ENCODE measurements at regions not wholly inside any gene's neighbourhood (a gene's known extent, or its start where the extent isn't known, plus 50 kb on each side); places are given as distances from the start of the nearest gene placed in this dataset.

GRCh38 chr10:121102706-121103105 lies 251.5 kb downstream of the WDR11 start:
- Histone ChIP-seq H3K27me3 (ENCODE audit: insufficient read depth, low read length) (no peaks in the 10 kb centered on the region), H3K9me2 (ENCODE audit: low read depth, low read length) (no peaks in the 10 kb centered on the region), H3F3A (ENCODE audit: insufficient read depth, low read length) (no peaks in the 10 kb centered on the region), H3K79me2 (ENCODE audit: insufficient read depth, low read length) (no peaks in the 10 kb centered on the region), H3K4me1 (ENCODE audit: insufficient read depth, low read length, severe bottlenecking) (no peaks in the 10 kb centered on the region), H3K4me2 (ENCODE audit: low read length) (no peak overlapping the region), H4K20me1 (ENCODE audit: insufficient read depth, low read length) (no peaks in the 10 kb centered on the region), H2AFZ (ENCODE audit: low read length) (no peak overlapping the region), H3K4me3 (ENCODE audit: low read depth, low read length, poor library complexity, severe bottlenecking) (no peak overlapping the region), H3K36me3 (ENCODE audit: insufficient read depth, low read length) (no peaks in the 10 kb centered on the region), H3K9me3 (ENCODE audit: low read length) (no peaks in the 10 kb centered on the region), H3K27ac (ENCODE audit: low read depth, low read length, poor library complexity, severe bottlenecking) (no peak overlapping the region), H3K9ac (ENCODE audit: low read length) (no peak overlapping the region)
- no peak for TF ChIP-seq EZH2 (IDR thresholded peaks at IDR 0.05; ENCODE audit: borderline replicate concordance, low read length)
- no peak for TF ChIP-seq CTCF (IDR thresholded peaks at IDR 0.05; ENCODE audit: low read length)

GRCh38 chr10:121104476-121105111 lies 253.4 kb downstream of the WDR11 start:
- no peaks in the 10 kb centered on the region for H3K9me3 ChIP-seq (ENCODE audit: low read length)
- H3K27me3 ChIP-seq (ENCODE audit: insufficient read depth, low read length) = no peaks in the 10 kb centered on the region
- H3F3A ChIP-seq (ENCODE audit: insufficient read depth, low read length) = no peaks in the 10 kb centered on the region
- no peak overlapping the region for H3K4me2 ChIP-seq (ENCODE audit: low read length)
- H2AFZ ChIP-seq (ENCODE audit: low read length) = no peak overlapping the region
- no peaks in the 10 kb centered on the region for H3K79me2 ChIP-seq (ENCODE audit: insufficient read depth, low read length)
- H3K4me3 ChIP-seq (ENCODE audit: low read depth, low read length, poor library complexity, severe bottlenecking) = no peak overlapping the region
- H3K9me2 ChIP-seq (ENCODE audit: low read depth, low read length) = no peaks in the 10 kb centered on the region
- H4K20me1 ChIP-seq (ENCODE audit: insufficient read depth, low read length) = no peaks in the 10 kb centered on the region
- no peak overlapping the region for H3K9ac ChIP-seq (ENCODE audit: low read length)
- no peaks in the 10 kb centered on the region for H3K36me3 ChIP-seq (ENCODE audit: insufficient read depth, low read length)
- no peak overlapping the region for H3K27ac ChIP-seq (ENCODE audit: low read depth, low read length, poor library complexity, severe bottlenecking)
- no peak for TF ChIP-seq EZH2 (IDR thresholded peaks at IDR 0.05; ENCODE audit: borderline replicate concordance, low read length)
- no peak for TF ChIP-seq CTCF (IDR thresholded peaks at IDR 0.05; ENCODE audit: low read length)
- no peaks in the 10 kb centered on the region for H3K4me1 ChIP-seq (ENCODE audit: insufficient read depth, low read length, severe bottlenecking)

- TF ChIP-seq CTCF (IDR thresholded peaks at IDR 0.05; ENCODE audit: low read length) = no peak
- no peak for TF ChIP-seq EZH2 (IDR thresholded peaks at IDR 0.05; ENCODE audit: borderline replicate concordance, low read length)
Observed at GRCh38 chr10:121106611-121107010, 255.4 kb downstream of the WDR11 start.

More at GRCh38 chr10:121106611-121107010, 255.4 kb downstream of the WDR11 start:
- H3K36me3 ChIP-seq (ENCODE audit: insufficient read depth, low read length) = no peaks in the 10 kb centered on the region
- no peaks in the 10 kb centered on the region for H4K20me1 ChIP-seq (ENCODE audit: insufficient read depth, low read length)
- no peak overlapping the region for H3K9ac ChIP-seq (ENCODE audit: low read length)
- no peak overlapping the region for H3K4me2 ChIP-seq (ENCODE audit: low read length)
- H3K4me3 ChIP-seq (ENCODE audit: low read depth, low read length, poor library complexity, severe bottlenecking) = no peak overlapping the region
- no peaks in the 10 kb centered on the region for H3K27me3 ChIP-seq (ENCODE audit: insufficient read depth, low read length)
- no peaks in the 10 kb centered on the region for H3K79me2 ChIP-seq (ENCODE audit: insufficient read depth, low read length)
- H3K9me2 ChIP-seq (ENCODE audit: low read depth, low read length) = no peaks in the 10 kb centered on the region
- H3K9me3 ChIP-seq (ENCODE audit: low read length) = no peaks in the 10 kb centered on the region
- H2AFZ ChIP-seq (ENCODE audit: low read length) = no peak overlapping the region
- H3K4me1 ChIP-seq (ENCODE audit: insufficient read depth, low read length, severe bottlenecking) = no peaks in the 10 kb centered on the region
- no peaks in the 10 kb centered on the region for H3F3A ChIP-seq (ENCODE audit: insufficient read depth, low read length)
- no peak overlapping the region for H3K27ac ChIP-seq (ENCODE audit: low read depth, low read length, poor library complexity, severe bottlenecking)
